ENCODE measurements at regions not wholly inside any gene's neighbourhood (a gene's known extent, or its start where the extent isn't known, plus 50 kb on each side); places are given as distances from the start of the nearest gene placed in this dataset.
"Not testable (repeated sequence)": the region's sequence is repeated elsewhere in the genome, so short reads cannot be mapped to it uniquely, and the experiment has no call there.

- POLR2A ChIA-PET = no interaction called here
Observed at GRCh38 chr1:5119366-5120234, 465.2 kb downstream of the AJAP1 start.

GRCh38 chr1:5118771-5119170 lies 464.4 kb downstream of the AJAP1 start:
- H3K27me3 Mint-ChIP-seq = peaks cover 5 to 10% of the 10 kb centered on the region in 2 donors
- H3K4me3 Mint-ChIP-seq; H3K4me1 Mint-ChIP-seq; CTCF ChIA-PET; H3K36me3 Mint-ChIP-seq; POLR2A ChIA-PET; H3K27me3 ChIP-seq (ENCODE audit: insufficient read depth, low read length, poor library complexity, severe bottlenecking); DNase-seq; H3K36me3 ChIP-seq (ENCODE audit: insufficient read depth, low read length); H3K9me3 Mint-ChIP-seq; H3K27ac Mint-ChIP-seq; H3K27ac ChIP-seq (ENCODE audit: low read depth, low read length); H3K4me1 ChIP-seq (ENCODE audit: insufficient read depth, low read length); H3K9me3 ChIP-seq (ENCODE audit: low read length); H3K4me3 ChIP-seq (ENCODE audit: low read length): not testable (repeated sequence)

More at GRCh38 chr1:5119366-5120234, 465.2 kb downstream of the AJAP1 start:
- H3K27me3 ChIP-seq (ENCODE audit: insufficient read depth, low read length, poor library complexity, severe bottlenecking) = no peaks in the 10 kb centered on the region
- CTCF ChIA-PET = no interaction called here
- no peaks in the 10 kb centered on the region for H3K4me1 Mint-ChIP-seq
- H3K27me3 Mint-ChIP-seq = peaks cover 2 to 10% of the 10 kb centered on the region in 2 donors
- no peaks in the 10 kb centered on the region for H3K9me3 ChIP-seq (ENCODE audit: low read length)
- no peaks in the 10 kb centered on the region for H3K36me3 ChIP-seq (ENCODE audit: insufficient read depth, low read length)
- H3K27ac ChIP-seq (ENCODE audit: low read depth, low read length) = no peak overlapping the region
- no peaks in the 10 kb centered on the region for H3K36me3 Mint-ChIP-seq
- H3K4me3 ChIP-seq (ENCODE audit: low read length) = no peak overlapping the region
- no peak overlapping the region for H3K27ac Mint-ChIP-seq
- no peak for DNase-seq
- no peak overlapping the region for H3K4me3 Mint-ChIP-seq
- no peaks in the 10 kb centered on the region for H3K4me1 ChIP-seq (ENCODE audit: insufficient read depth, low read length)
- no peaks in the 10 kb centered on the region for H3K9me3 Mint-ChIP-seq

DNA sequence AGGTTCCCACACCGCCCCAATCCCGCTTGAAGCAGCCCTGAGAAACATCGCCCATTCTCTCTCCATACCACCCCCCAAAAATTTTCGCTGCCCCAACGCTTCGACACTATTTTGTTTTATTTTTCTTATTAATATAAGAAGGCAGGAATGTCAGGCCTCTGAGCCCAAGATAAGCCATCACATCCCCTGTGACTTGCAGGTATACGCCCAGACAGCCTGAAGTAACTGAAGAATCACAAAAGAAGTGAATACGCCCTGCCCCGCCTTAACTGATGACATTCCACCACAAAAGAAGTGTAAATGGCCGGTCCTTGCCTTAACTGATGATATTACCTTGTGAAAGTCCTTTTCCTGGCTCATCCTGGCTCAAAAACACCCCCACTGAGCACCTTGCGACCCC lies 463.9 kb downstream of the AJAP1 start:
- H3K36me3 Mint-ChIP-seq; H3K9me3 ChIP-seq (ENCODE audit: low read length); POLR2A ChIA-PET; H3K4me3 Mint-ChIP-seq; H3K27ac ChIP-seq (ENCODE audit: low read depth, low read length); H3K27ac Mint-ChIP-seq; H3K4me3 ChIP-seq (ENCODE audit: low read length); H3K9me3 Mint-ChIP-seq; H3K36me3 ChIP-seq (ENCODE audit: insufficient read depth, low read length); H3K4me1 ChIP-seq (ENCODE audit: insufficient read depth, low read length); CTCF ChIA-PET; DNase-seq; H3K27me3 ChIP-seq (ENCODE audit: insufficient read depth, low read length, poor library complexity, severe bottlenecking); H3K4me1 Mint-ChIP-seq: not testable (repeated sequence)
- H3K27me3 Mint-ChIP-seq = peaks cover 5 to 10% of the 10 kb centered on the region in 2 donors

- no peaks in the 10 kb centered on the region for H3K9me3 ChIP-seq (ENCODE audit: low read length)
- peaks cover 14% of the 10 kb centered on the region for H3K4me1 ChIP-seq (ENCODE audit: insufficient read depth, low read length)
- no peak overlapping the region for H3K4me3 Mint-ChIP-seq
- no peak overlapping the region for H3K4me3 ChIP-seq (ENCODE audit: low read length)
- CTCF ChIA-PET = no interaction called here
- H3K36me3 ChIP-seq (ENCODE audit: insufficient read depth, low read length) = no peaks in the 10 kb centered on the region
- H3K9me3 Mint-ChIP-seq = no peaks in the 10 kb centered on the region
- DNase-seq = no peak
- H3K27ac ChIP-seq (ENCODE audit: low read depth, low read length) = no peak overlapping the region
- POLR2A ChIA-PET = no interaction called here
- H3K27ac Mint-ChIP-seq = no peak overlapping the region
- H3K27me3 Mint-ChIP-seq = peaks cover 9 to 25% of the 10 kb centered on the region in 2 donors
- peaks cover 0 to 1% (median 0%) of the 10 kb centered on the region in 3 donors for H3K36me3 Mint-ChIP-seq
- H3K4me1 Mint-ChIP-seq = peaks cover 25 to 36% (median 30%) of the 10 kb centered on the region in 3 donors
- no peaks in the 10 kb centered on the region for H3K27me3 ChIP-seq (ENCODE audit: insufficient read depth, low read length, poor library complexity, severe bottlenecking)
Observed at GRCh38 chr1:5111581-5111980, 457.2 kb downstream of the AJAP1 start.

- peaks cover 25 to 36% (median 30%) of the 10 kb centered on the region in 3 donors for H3K4me1 Mint-ChIP-seq
- DNase-seq = peak in 1 of 5 donors; percentile 35
- Histone ChIP-seq H3K27ac (ENCODE audit: low read depth, low read length) (no peak overlapping the region), H3K4me1 (ENCODE audit: insufficient read depth, low read length) (peaks cover 14% of the 10 kb centered on the region), H3K9me3 (ENCODE audit: low read length) (no peaks in the 10 kb centered on the region), H3K27me3 (ENCODE audit: insufficient read depth, low read length, poor library complexity, severe bottlenecking) (no peaks in the 10 kb centered on the region), H3K4me3 (ENCODE audit: low read length) (no peak overlapping the region), H3K36me3 (ENCODE audit: insufficient read depth, low read length) (no peaks in the 10 kb centered on the region)
- H3K27ac Mint-ChIP-seq = peak overlapping the region in 2 of 8 donors; percentile 27 to 64
- ChIA-PET CTCF (no interaction called here), POLR2A (no interaction called here)
- no peaks in the 10 kb centered on the region for H3K9me3 Mint-ChIP-seq
- peak overlapping the region in 4 of 7 donors; percentile 44 to 57 (median 47) for H3K4me3 Mint-ChIP-seq
- peaks cover 0 to 1% (median 0%) of the 10 kb centered on the region in 3 donors for H3K36me3 Mint-ChIP-seq
- H3K27me3 Mint-ChIP-seq = peaks cover 9 to 31% of the 10 kb centered on the region in 2 donors
Observed at GRCh38 chr1:5110508-5110907, 456.1 kb downstream of the AJAP1 start.

DNA sequence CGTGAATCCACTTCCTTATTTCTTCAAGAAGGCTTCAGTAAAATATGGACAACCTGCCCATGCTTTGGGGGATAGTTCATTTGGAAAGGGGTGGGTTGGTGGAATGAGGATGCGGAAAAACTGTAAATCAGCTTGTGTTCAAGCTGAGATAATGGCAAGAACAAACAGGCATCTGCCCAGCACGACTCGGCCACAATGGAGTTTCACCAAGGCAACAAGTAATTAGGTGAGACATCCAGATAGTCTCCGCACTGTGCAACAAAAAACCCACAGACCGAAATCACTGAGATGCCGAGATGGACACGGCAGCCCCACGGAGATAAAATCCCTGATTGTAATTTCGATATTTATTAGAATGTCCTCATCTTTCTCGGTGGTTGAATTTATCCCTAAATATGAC lies 455.2 kb downstream of the AJAP1 start:
- H3K9me3 Mint-ChIP-seq = no peaks in the 10 kb centered on the region
- H3K36me3 Mint-ChIP-seq = peaks cover 0 to 1% (median 0%) of the 10 kb centered on the region in 3 donors
- ChIA-PET CTCF (no interaction called here), POLR2A (no interaction called here)
- Histone ChIP-seq H3K4me1 (ENCODE audit: insufficient read depth, low read length) (peaks cover 14% of the 10 kb centered on the region), H3K27ac (ENCODE audit: low read depth, low read length) (no peak overlapping the region), H3K27me3 (ENCODE audit: insufficient read depth, low read length, poor library complexity, severe bottlenecking) (no peaks in the 10 kb centered on the region), H3K9me3 (ENCODE audit: low read length) (no peaks in the 10 kb centered on the region), H3K36me3 (ENCODE audit: insufficient read depth, low read length) (no peaks in the 10 kb centered on the region), H3K4me3 (ENCODE audit: low read length) (no peak overlapping the region)
- H3K27me3 Mint-ChIP-seq = peaks cover 12 to 31% of the 10 kb centered on the region in 2 donors
- peak overlapping the region in 3 of 7 donors; percentile 2 to 13 (median 9) for H3K4me3 Mint-ChIP-seq
- DNase-seq = no peak
- H3K4me1 Mint-ChIP-seq = peaks cover 25 to 36% (median 30%) of the 10 kb centered on the region in 3 donors
- no peak overlapping the region for H3K27ac Mint-ChIP-seq

DNA sequence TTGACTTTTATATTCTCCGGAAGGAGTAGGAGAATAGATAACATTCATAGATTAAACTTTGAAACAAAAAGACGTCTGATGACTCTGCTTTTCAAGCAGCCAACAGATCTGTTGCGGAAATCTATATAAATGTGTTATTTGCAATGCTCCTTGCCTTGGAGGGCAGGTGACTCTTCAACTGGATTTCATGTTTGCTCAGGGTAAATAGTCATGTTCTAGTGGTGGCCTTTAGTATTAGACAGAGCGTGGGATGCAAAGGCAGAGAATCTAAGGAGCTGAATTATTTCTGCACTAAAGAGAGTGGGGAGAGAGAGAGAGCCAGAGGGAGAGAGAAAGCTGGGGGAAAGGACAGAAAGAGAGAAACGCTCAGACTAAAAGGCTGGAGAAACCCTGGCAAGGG lies 454.3 kb downstream of the AJAP1 start:
- no peaks in the 10 kb centered on the region for H3K9me3 ChIP-seq (ENCODE audit: low read length)
- no peak overlapping the region for H3K4me3 ChIP-seq (ENCODE audit: low read length)
- no peaks in the 10 kb centered on the region for H3K27me3 ChIP-seq (ENCODE audit: insufficient read depth, low read length, poor library complexity, severe bottlenecking)
- peaks cover 14% of the 10 kb centered on the region for H3K4me1 ChIP-seq (ENCODE audit: insufficient read depth, low read length)
- Mint-ChIP-seq H3K4me1 (peaks cover 25 to 36% (median 30%) of the 10 kb centered on the region in 3 donors), H3K27ac (peak overlapping the region in 2 of 8 donors; percentile 9 to 13), H3K36me3 (peaks cover 0 to 1% (median 0%) of the 10 kb centered on the region in 3 donors), H3K27me3 (peaks cover 9 to 31% of the 10 kb centered on the region in 2 donors), H3K4me3 (no peak overlapping the region), H3K9me3 (peaks cover 0 to 2% (median 0%) of the 10 kb centered on the region in 5 donors)
- no peak for DNase-seq
- no peaks in the 10 kb centered on the region for H3K36me3 ChIP-seq (ENCODE audit: insufficient read depth, low read length)
- POLR2A ChIA-PET = no interaction called here
- CTCF ChIA-PET = no interaction called here
- no peak overlapping the region for H3K27ac ChIP-seq (ENCODE audit: low read depth, low read length)

DNA sequence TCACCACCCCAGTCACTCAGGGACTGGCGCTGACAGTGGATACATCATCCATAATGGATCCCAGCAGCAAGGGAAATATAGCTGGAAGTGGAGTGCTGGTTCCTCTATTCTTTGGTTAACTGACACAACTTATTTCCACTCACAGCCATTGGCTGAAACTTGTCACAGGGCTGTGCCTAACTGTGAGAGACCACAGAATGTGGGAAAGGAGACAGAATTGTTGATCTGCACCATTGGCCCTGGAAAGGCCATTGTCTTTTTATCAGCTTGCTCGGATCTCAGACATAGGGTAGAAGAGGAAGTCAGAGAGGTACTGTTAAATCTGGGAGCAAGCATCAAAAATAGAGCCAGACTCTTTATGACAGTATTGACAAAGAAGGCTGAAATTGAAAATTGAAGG lies 451.3 kb downstream of the AJAP1 start:
- CTCF ChIA-PET = no interaction called here
- no peaks in the 10 kb centered on the region for H3K36me3 ChIP-seq (ENCODE audit: insufficient read depth, low read length)
- H3K27ac Mint-ChIP-seq = no peak overlapping the region
- H3K9me3 ChIP-seq (ENCODE audit: low read length) = no peaks in the 10 kb centered on the region
- H3K9me3 Mint-ChIP-seq = peaks cover 0 to 4% (median 3%) of the 10 kb centered on the region in 5 donors
- H3K4me3 ChIP-seq (ENCODE audit: low read length) = no peak overlapping the region
- no peak overlapping the region for H3K4me3 Mint-ChIP-seq
- H3K4me1 ChIP-seq (ENCODE audit: insufficient read depth, low read length) = peaks cover 11% of the 10 kb centered on the region
- H3K4me1 Mint-ChIP-seq = peaks cover 15 to 18% (median 18%) of the 10 kb centered on the region in 3 donors
- no peak for DNase-seq
- H3K27ac ChIP-seq (ENCODE audit: low read depth, low read length) = no peak overlapping the region
- H3K27me3 Mint-ChIP-seq = peaks cover 10 to 36% of the 10 kb centered on the region in 2 donors
- peaks cover 0 to 1% (median 0%) of the 10 kb centered on the region in 3 donors for H3K36me3 Mint-ChIP-seq
- no peaks in the 10 kb centered on the region for H3K27me3 ChIP-seq (ENCODE audit: insufficient read depth, low read length, poor library complexity, severe bottlenecking)
- POLR2A ChIA-PET = no interaction called here
